ENCODE measurements at regions not wholly inside any gene's neighbourhood (a gene's known extent, or its start where the extent isn't known, plus 50 kb on each side); places are given as distances from the start of the nearest gene placed in this dataset.

DNA sequence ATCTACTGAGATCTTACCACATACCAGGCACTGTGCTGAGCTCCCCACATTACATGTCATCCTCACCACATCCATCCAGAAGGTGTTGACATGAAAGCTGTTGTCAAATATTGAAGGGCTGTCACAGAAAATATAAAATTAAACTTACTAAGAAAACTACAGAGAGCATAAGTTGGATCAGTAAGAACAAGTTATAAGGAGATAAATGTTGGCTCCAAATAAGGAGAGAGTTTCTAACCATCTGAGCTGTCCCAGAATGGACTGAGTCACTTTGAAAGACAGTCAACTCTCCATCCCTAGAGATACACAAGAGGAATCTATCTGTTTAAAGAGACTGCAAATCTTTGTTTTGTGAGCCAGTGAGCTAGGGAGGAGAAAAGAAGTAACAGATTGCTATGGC is 169.8 kb downstream of the DRD1 start:
- no peaks in the 10 kb centered on the region for H3K4me1 ChIP-seq
- DNase-seq (ENCODE audit: low spot score) = no peak
- H3K9me3 ChIP-seq = no peaks in the 10 kb centered on the region
- no peaks in the 10 kb centered on the region for H3K36me3 ChIP-seq
- no peaks in the 10 kb centered on the region for H3K27me3 ChIP-seq
- TF ChIP-seq, protein P1, sequence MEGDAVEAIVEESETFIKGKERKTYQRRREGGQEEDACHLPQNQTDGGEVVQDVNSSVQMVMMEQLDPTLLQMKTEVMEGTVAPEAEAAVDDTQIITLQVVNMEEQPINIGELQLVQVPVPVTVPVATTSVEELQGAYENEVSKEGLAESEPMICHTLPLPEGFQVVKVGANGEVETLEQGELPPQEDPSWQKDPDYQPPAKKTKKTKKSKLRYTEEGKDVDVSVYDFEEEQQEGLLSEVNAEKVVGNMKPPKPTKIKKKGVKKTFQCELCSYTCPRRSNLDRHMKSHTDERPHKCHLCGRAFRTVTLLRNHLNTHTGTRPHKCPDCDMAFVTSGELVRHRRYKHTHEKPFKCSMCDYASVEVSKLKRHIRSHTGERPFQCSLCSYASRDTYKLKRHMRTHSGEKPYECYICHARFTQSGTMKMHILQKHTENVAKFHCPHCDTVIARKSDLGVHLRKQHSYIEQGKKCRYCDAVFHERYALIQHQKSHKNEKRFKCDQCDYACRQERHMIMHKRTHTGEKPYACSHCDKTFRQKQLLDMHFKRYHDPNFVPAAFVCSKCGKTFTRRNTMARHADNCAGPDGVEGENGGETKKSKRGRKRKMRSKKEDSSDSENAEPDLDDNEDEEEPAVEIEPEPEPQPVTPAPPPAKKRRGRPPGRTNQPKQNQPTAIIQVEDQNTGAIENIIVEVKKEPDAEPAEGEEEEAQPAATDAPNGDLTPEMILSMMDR (IDR thresholded peaks at IDR 0.05) = no peak
- H3K4me3 ChIP-seq = no peak overlapping the region
- no peak overlapping the region for H3K27ac ChIP-seq

DNA sequence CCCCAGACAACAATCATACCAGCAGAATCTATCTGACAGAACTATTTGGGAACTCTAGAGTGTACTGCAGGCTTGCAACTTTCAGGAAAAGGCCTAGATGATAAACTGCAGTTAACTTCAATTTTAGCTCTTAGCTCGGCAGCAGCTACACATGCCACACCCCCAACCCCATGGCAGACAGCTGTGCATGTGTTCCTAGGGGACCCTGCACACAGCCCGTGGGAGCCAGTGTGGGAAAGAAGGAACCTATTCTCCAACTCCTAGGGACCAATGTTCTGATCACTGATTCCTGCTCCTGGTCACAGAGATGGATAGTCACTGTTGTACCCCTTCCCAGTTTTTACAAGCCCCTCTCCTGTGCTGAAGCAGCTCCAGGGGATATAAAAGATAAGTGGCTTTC is 179.6 kb downstream of the DRD1 start:
- no peaks in the 10 kb centered on the region for H3K36me3 ChIP-seq
- H3K9me3 ChIP-seq = peaks cover 0 to 4% of the 10 kb centered on the region in 2 donors
- H3K4me1 ChIP-seq = no peaks in the 10 kb centered on the region
- H3K27ac ChIP-seq = no peak overlapping the region
- TF ChIP-seq, protein P1 (IDR thresholded peaks at IDR 0.05) = no peak
- H3K27me3 ChIP-seq = no peaks in the 10 kb centered on the region
- no peak for DNase-seq (ENCODE audit: low spot score)
- no peak overlapping the region for H3K4me3 ChIP-seq

DNA sequence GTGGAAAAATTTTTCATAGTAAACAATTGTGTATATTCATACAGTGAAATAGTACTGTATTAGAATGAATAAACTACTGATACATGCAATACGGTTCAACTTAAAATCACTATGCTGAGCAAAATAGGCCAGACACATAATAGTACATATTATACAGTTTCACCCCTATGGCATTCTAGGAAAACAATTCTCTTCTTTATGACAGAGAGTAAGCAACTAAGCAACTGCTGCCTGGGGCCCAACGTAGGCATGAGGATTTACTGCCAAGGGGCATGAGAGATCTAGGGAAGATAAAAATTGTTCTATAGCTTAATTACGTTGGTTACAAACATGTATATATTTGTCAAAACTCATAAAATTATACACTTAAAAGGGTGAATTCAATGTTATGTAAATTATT is 180.2 kb downstream of the DRD1 start:
- H3K4me1 ChIP-seq = no peaks in the 10 kb centered on the region
- TF ChIP-seq, protein P1 (IDR thresholded peaks at IDR 0.05) = no peak
- DNase-seq (ENCODE audit: low spot score) = no peak
- no peaks in the 10 kb centered on the region for H3K27me3 ChIP-seq
- H3K9me3 ChIP-seq = peaks cover 0 to 4% of the 10 kb centered on the region in 2 donors
- no peak overlapping the region for H3K4me3 ChIP-seq
- no peaks in the 10 kb centered on the region for H3K36me3 ChIP-seq
- H3K27ac ChIP-seq = no peak overlapping the region

DNA sequence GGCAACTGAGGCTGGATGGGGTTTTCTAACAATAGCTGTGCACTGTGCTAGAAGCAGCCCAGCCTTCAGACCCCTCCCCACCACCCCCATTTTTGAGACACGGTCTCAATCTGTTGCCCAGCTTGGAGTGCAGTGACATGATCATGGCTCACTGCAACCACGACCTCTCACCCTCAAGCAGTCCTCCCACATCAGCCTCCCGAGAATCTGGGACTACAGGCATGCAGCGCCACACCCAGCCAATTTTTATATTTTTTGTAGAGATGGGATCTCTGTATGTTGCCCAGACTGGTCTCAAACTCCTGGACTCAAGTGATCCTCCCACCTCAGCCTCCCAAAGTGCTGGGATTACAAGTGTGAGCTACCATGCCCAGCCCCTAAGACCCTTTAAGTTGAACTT is 182.5 kb downstream of the DRD1 start:
- no peak for DNase-seq (ENCODE audit: low spot score)
- Histone ChIP-seq H3K4me1 (no peaks in the 10 kb centered on the region), H3K27me3 (no peaks in the 10 kb centered on the region), H3K27ac (no peak overlapping the region), H3K9me3 (no peaks in the 10 kb centered on the region), H3K36me3 (no peaks in the 10 kb centered on the region), H3K4me3 (no peak overlapping the region)
- TF ChIP-seq, protein P1 (IDR thresholded peaks at IDR 0.05) = no peak

DNA sequence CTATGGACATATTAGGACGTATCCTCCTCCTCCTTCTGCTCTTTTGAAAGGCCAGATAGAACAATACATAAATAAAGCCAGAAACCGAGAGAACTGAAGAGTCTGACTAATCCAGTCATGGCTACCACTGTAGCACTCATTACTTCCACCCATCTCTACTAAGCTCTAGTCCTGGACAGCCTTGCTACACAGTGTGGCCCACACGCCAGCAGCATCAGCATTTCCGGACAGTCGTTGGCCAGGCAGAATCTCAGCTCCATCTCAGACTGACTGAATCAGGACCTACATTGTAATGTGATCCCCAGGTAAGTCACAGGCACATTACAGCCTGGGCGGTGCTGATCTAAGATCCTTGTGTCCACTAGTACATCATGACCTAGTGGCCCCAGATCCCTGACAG is 182.9 kb downstream of the DRD1 start:
- no peak overlapping the region for H3K4me3 ChIP-seq
- DNase-seq (ENCODE audit: low spot score) = no peak
- TF ChIP-seq, protein P1 (IDR thresholded peaks at IDR 0.05) = no peak
- no peaks in the 10 kb centered on the region for H3K36me3 ChIP-seq
- H3K9me3 ChIP-seq = no peaks in the 10 kb centered on the region
- no peaks in the 10 kb centered on the region for H3K27me3 ChIP-seq
- no peaks in the 10 kb centered on the region for H3K4me1 ChIP-seq
- H3K27ac ChIP-seq = no peak overlapping the region

DNA sequence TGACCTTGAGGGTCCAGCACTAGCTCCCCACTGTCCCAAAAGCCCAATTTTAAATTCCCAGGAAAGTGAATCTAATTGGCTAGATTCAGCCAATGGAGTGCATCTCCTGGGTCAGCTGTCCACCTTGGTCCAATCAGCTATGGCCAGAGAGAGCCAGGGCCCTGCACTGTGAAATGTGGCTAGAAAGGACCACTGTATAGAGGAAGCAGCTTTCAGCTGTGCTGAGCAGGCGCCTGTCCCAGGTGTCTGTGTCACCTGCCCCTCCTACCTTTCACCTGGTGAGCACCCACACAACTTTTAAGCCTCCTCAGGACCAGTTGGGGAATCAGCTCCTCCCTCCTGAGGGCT is 186.2 kb downstream of the DRD1 start:
- Histone ChIP-seq H3K4me1 (peaks cover 0 to 3% of the 10 kb centered on the region in 2 donors), H3K27me3 (no peaks in the 10 kb centered on the region), H3K4me3 (no peak overlapping the region), H3K36me3 (no peaks in the 10 kb centered on the region), H3K27ac (no peak overlapping the region), H3K9me3 (no peaks in the 10 kb centered on the region)
- no peak for DNase-seq (ENCODE audit: low spot score)
- TF ChIP-seq, protein P1 (IDR thresholded peaks at IDR 0.05) = no peak
